ENCODE measurements at regions not wholly inside any gene's neighbourhood (a gene's known extent, or its start where the extent isn't known, plus 50 kb on each side); places are given as distances from the start of the nearest gene placed in this dataset.

DNA sequence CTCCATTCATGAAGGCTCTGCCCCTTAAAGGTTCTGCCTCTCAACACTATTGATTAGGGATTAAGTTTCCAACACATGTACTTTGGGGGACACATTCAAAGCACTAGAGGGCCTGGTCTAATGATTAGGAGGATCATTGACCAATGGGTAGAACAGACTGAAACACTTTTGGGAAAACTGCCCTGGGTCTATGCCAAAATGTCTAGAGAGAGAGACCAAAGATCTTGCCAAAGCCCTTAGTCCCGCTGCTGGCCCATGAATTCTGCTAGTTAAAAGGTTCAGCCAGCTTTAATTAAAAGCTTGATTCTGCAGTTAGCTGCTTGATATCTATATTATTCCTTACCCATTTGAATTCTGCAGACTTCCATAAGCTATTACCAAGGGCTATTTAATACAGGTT lies 613.2 kb downstream of the SLC4A3 start:
- DNase-seq (ENCODE audit: insufficient read length, low spot score) (no peak), FAIRE-seq (no peak)
- TF ChIP-seq, protein P1, sequence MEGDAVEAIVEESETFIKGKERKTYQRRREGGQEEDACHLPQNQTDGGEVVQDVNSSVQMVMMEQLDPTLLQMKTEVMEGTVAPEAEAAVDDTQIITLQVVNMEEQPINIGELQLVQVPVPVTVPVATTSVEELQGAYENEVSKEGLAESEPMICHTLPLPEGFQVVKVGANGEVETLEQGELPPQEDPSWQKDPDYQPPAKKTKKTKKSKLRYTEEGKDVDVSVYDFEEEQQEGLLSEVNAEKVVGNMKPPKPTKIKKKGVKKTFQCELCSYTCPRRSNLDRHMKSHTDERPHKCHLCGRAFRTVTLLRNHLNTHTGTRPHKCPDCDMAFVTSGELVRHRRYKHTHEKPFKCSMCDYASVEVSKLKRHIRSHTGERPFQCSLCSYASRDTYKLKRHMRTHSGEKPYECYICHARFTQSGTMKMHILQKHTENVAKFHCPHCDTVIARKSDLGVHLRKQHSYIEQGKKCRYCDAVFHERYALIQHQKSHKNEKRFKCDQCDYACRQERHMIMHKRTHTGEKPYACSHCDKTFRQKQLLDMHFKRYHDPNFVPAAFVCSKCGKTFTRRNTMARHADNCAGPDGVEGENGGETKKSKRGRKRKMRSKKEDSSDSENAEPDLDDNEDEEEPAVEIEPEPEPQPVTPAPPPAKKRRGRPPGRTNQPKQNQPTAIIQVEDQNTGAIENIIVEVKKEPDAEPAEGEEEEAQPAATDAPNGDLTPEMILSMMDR (IDR thresholded peaks at IDR 0.05; ENCODE audit: insufficient read depth, missing control alignments) = no peak

DNA sequence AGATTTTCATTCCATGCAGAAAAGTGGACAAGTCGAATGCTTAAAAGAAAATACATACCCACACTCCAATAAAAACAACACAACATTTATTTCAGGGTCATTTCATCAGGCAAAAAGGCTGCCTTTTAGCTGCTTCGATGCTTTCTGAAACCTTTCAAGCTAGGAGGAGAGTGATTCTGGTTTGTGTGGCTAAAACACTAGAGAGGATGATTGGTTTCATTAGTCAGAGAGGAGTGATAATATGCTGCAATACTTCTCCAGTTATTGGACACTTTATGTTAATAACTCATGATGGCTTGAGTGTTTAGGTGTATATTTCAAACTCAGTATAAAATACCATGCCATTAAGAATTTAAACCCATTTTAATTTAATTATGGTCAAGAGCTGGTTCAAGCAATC lies 614.0 kb downstream of the SLC4A3 start:
- TF ChIP-seq, protein P1 (IDR thresholded peaks at IDR 0.05; ENCODE audit: insufficient read depth, missing control alignments) = no peak
- no peak for FAIRE-seq
- DNase-seq (ENCODE audit: insufficient read length, low spot score) = no peak

DNA sequence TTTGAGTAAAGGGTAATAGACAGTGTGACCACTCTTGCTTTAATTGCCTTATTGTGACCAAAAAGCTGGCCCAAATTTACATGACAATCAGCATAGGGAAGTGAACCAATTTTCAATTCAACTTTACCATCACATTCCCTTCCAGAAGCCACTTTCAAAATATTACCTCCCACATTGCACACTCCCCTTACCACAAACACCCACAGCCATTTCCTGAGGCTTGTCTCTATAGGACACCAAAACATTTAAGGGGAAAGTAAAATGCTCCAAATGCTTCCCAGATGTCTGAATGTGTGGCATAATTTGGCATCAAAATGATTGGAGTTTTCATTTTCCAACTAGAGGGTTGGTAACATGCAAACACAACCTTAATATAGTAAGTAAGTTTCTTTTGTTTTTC lies 616.1 kb downstream of the SLC4A3 start:
- no peak for FAIRE-seq
- DNase-seq (ENCODE audit: insufficient read length, low spot score) = no peak
- TF ChIP-seq, protein P1 (IDR thresholded peaks at IDR 0.05; ENCODE audit: insufficient read depth, missing control alignments) = no peak

DNA sequence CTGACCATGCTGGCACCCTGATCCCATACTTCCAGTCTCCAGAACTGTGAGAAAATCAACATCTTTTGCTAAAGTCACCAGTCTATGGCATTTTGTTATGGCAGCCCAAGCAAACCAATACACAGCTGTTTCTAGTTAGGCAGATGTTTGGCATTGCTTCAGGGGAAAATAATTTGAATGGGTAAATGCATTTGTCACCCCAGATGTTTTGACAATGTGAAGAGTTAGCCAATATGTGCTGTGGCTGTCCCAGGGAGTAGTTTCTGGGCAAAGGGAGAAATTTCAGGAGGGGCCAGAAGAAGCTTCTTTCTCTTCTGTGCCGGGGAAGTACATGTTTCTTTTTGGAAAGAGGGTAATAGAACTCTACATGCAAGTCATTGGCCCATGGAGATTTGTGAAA lies 619.0 kb downstream of the SLC4A3 start:
- TF ChIP-seq, protein P1 (IDR thresholded peaks at IDR 0.05; ENCODE audit: insufficient read depth, missing control alignments) = no peak
- DNase-seq (ENCODE audit: insufficient read length, low spot score) = no peak
- no peak for FAIRE-seq

DNA sequence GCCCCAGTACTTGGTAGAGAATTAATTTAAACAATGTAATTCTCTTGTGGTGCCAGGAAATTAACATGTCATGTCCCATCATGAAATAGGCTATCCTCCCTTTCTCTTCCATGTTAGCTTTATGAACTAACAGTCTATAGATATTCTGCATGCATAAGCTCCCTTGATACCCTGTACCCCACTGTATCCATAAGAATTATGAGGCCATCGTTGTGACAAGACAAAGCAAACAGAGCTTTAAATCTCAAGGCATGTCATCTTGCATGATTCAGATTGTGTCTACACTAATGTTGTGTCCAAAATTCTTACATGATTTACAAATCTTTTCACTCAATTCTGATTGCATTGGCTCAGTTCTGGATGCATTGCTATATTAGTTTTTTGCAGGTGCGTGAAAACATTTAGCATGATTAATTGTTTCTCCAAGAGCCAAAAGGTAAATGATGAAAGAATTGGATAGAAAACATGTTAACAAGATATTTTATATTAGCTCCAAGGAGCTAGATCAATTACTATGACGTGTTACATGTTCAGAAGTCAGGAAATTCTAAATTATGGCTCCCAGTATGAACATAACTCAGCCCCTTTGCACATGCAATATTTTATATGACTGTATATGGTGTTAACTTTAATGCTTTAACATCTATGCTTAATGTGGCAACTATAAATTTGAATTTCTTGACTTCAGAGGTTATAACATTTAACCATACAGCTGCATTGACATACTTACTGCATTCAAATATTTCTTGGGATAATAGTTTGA lies 620.3 kb downstream of the SLC4A3 start:
- DNase-seq (ENCODE audit: insufficient read length, low spot score) = no peak
- TF ChIP-seq, protein P1 (IDR thresholded peaks at IDR 0.05; ENCODE audit: insufficient read depth, missing control alignments) = no peak
- no peak for FAIRE-seq

DNA sequence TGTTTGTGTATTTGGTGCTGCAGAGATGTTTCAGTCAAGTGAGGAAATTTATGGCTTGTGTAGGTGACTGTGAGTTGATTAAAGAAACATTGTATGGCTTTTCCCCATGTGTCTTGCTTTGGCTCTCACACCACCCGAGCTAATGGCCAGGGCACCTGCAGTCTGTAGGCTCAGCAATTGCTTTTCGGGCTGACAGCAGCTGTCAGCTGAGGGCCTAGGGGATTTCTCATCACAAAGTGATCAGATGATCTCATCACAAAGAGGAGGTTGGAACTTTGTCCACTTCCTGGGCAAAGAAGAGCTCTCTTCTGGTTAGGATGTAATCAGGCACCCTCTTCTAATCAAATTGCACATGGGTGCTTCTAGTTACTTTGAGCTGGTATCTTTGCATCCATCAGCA lies 632.2 kb downstream of the SLC4A3 start:
- FAIRE-seq = no peak
- TF ChIP-seq, protein P1 (IDR thresholded peaks at IDR 0.05; ENCODE audit: insufficient read depth, missing control alignments) = no peak
- DNase-seq (ENCODE audit: insufficient read length, low spot score) = no peak

DNA sequence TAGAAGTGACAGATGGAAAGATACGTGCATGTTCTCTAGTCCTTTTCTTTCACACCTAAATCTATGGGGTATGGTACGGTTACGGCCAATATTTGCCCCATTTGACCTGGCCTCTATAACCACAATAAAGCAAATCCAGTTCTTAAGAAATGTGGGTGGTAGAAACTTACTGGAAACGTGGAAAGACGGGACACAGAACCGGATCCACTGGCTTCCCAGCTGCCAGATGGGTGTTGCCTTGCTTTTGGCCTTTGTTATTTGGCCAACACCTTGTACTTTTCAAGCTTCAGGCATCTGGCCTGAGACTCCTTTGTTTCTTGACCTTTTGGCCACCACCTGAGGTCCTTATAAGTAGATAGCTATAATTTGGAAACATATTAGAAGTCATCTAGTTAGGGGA lies 635.9 kb downstream of the SLC4A3 start:
- TF ChIP-seq, protein P1 (IDR thresholded peaks at IDR 0.05; ENCODE audit: insufficient read depth, missing control alignments) = no peak
- DNase-seq (ENCODE audit: insufficient read length, low spot score) (no peak), FAIRE-seq (no peak)
